Mesodermal cell (in vitro differentiated cells): ENCODE measurements at regions not wholly inside any gene's neighbourhood (a gene's known extent, or its start where the extent isn't known, plus 50 kb on each side); places are given as distances from the start of the nearest gene placed in this dataset.
"Not testable (repeated sequence)": the region's sequence is repeated elsewhere in the genome, so short reads cannot be mapped to it uniquely, and the experiment has no call there.

Experiments
- H3K27ac ChIP-seq: 2 replicates; pipeline ENCODE4 v1.7.0; 2013; ENCODE audit warnings: mild to moderate bottlenecking, low read depth, low read length, moderate library complexity; ENCODE audit not compliant: severe bottlenecking
- H3K36me3 ChIP-seq: 2 replicates; pipeline ENCODE4 v1.7.1; 2013; ENCODE audit warnings: mild to moderate bottlenecking, low read length, moderate library complexity; ENCODE audit not compliant: control insufficient read depth, insufficient read depth
- H3K4me1 ChIP-seq: one replicate; pipeline ENCODE4 v1.7.1; 2013; ENCODE audit warnings: mild to moderate bottlenecking, low read length; ENCODE audit not compliant: insufficient read depth, control insufficient read depth, poor library complexity, severe bottlenecking
- H3K4me3 ChIP-seq: 2 replicates; pipeline ENCODE4 v1.7.0; 2013; ENCODE audit warnings: low read length, control low read depth, mild to moderate bottlenecking; ENCODE audit not compliant: insufficient read depth, poor library complexity, severe bottlenecking; ENCODE audit errors: extremely low read depth
- H3K9me3 ChIP-seq: 2 replicates; pipeline ENCODE4 v1.7.1; 2013; ENCODE audit warnings: mild to moderate bottlenecking, low read length, moderate library complexity; ENCODE audit not compliant: control insufficient read depth
- WGBS, 2 experiments: methylation state at CpG; one replicate each; pipeline ENCODE4 v1.1.5; 2013; ENCODE audit warnings: missing lambda C conversion rate in 2 of 2; ENCODE audit not compliant: insufficient coverage in 2 of 2; 5-methylcytosine and 5-hydroxymethylcytosine counted together

DNA sequence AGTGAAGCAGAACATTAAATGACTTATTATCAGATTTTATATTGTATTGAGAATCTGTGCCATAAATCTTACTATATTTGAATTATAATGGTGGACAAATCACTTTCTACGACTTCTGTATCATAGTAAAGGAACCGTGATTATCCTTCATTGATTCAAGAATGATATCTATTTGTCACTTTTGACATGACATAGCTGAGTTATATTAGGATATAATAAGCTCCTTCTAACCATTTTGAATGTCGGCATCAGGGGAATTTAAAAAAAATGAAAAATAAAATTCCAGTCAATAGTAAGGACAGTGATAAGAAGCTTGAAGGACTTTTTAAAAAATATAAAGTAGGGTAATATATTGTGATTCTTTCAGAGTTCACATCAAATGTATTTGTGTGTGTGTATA lies 338.9 kb upstream of the ACO1 start:
- Histone ChIP-seq H3K27ac (no peak overlapping the region), H3K36me3 (no peaks in the 10 kb centered on the region)

DNA sequence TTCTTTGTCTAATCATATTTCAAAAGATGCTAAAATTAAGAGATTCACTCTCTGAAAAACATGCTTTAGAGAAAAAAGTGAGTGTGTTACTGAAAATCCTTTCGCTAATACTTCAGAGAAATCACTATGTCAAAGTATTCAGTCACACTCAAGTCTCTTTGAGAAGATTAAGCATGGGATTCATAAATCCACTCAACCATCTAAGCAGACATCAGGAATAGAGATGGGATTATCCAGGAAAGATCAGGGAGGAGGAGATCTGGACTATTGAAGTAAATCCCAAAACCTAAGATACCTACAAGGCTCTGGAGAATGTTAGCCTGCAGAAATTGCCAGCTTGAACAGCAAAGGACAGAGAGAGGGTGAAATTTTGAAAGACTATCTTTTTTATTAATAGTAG lies 317.2 kb upstream of the ACO1 start:
- H3K4me3 ChIP-seq = no peak overlapping the region
- H3K27ac ChIP-seq = no peak overlapping the region
- H3K9me3 ChIP-seq = no peaks in the 10 kb centered on the region
- no CpG with 5 or more reads among the region's 1 CpG for WGBS, 2 experiments
- H3K4me1 ChIP-seq = no peaks in the 10 kb centered on the region
- H3K36me3 ChIP-seq = no peaks in the 10 kb centered on the region

More for the DNA sequence above, 338.9 kb upstream of the ACO1 start:
- no CpG with 5 or more reads among the region's 3 CpGs for WGBS, 2 experiments
- H3K4me3 ChIP-seq = no peak overlapping the region
- no peaks in the 10 kb centered on the region for H3K4me1 ChIP-seq
- no peaks in the 10 kb centered on the region for H3K9me3 ChIP-seq

DNA sequence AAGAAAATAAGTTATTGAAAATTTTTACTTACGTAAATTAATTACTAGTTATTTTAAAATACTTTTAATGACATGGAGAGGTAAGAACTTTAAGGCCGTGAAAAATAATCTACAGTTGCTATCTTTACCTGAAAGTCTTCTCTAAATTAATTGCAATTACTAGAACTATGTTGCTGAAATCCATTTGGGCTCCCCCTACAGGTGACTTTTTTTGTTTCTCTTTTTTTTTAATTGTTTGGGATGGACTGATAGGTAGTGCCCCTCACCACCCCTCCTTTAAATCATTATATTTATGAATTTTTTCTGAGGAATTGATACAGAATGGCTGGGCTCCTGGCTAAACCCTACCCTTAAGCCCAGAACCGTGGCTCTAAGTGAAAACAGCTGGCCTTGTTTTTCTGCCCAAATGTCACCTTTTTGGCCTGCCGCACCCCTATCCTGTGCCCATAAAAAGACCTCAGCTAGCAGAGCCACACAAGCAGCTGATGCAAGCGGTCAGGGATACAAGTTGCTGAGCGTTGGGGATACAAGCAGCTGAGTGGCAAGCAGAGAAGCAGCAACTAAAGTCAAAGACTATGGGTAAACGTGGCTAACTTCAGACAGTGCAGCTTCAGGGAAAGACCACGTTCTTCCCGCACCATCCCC lies 315.2 kb upstream of the ACO1 start:
- no peak overlapping the region for H3K4me3 ChIP-seq
- H3K9me3 ChIP-seq = no peaks in the 10 kb centered on the region
- no peak overlapping the region for H3K27ac ChIP-seq
- no peaks in the 10 kb centered on the region for H3K4me1 ChIP-seq
- no peaks in the 10 kb centered on the region for H3K36me3 ChIP-seq
- WGBS, 2 experiments = 68 to 76% methylated on average over 6 of the region's 9 CpGs

DNA sequence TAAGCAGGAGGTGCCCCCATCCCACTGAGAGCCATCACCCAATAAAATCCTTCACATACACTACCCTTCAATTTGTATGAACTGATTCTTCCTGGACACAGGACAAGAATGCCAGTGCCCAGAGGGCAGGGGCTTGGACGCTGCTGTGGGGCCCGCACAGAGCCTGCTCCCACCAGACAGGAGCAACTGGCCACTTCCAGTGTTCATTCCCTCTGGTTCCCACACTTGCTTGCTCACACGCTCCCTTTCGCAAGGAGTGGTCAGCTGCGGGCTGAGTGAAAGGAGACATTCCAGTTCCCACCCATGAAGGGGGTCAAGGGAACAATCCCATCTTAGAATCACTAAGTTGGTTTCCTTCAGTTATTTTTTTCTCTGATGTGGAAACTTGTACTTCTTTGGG lies 314.5 kb upstream of the ACO1 start:
- H3K4me1 ChIP-seq = no peaks in the 10 kb centered on the region
- H3K36me3 ChIP-seq = no peaks in the 10 kb centered on the region
- no peaks in the 10 kb centered on the region for H3K9me3 ChIP-seq
- 93 to 100% methylated on average over 2 to 5 of the region's 5 CpGs for WGBS, 2 experiments
- H3K27ac ChIP-seq = no peak overlapping the region
- H3K4me3 ChIP-seq = no peak overlapping the region

DNA sequence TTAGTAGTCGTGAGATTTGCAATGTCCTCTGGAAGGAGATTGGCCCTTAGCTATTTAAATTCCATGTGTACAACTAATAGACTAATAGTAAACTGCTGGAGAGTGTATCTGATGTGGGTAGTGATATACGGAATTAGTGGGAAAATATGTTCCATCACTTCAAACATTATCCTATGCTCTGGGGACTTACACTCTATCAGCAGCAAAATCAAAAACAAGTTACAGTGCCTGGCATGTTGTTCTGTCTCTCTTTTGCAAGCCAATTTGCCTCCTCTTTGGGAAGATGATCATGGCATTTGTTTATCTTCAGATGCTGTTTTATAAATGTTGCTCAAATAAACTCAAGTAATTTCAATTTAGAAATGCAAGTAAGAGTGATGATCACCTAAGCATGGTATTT lies 311.9 kb upstream of the ACO1 start:
- H3K36me3 ChIP-seq = no peaks in the 10 kb centered on the region
- H3K9me3 ChIP-seq = no peaks in the 10 kb centered on the region
- no peak overlapping the region for H3K27ac ChIP-seq
- WGBS, 2 experiments = no CpG with 5 or more reads among the region's 2 CpGs
- H3K4me1 ChIP-seq = no peaks in the 10 kb centered on the region
- no peak overlapping the region for H3K4me3 ChIP-seq

DNA sequence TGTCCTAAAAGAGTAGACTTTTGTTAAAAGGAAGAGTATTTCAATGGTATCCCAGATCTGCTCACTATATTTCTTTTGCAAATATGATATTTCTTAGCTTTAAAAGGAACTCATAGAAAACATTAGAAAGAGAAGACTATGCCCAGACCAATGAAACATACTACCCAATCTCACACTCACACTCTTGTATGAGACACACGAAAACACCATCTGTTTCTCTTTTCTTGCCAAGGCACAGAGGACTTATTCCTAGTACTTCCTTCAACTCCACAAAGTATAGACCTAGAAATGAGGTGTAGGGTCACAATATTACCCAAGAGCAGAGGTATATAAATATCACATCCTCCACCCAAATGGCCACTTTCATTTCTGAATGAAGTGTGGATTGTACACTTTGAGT lies 292.4 kb upstream of the ACO1 start:
- WGBS, 2 experiments = no CpG with 5 or more reads among the region's 1 CpG
- H3K9me3 ChIP-seq = no peaks in the 10 kb centered on the region
- no peak overlapping the region for H3K4me3 ChIP-seq
- no peaks in the 10 kb centered on the region for H3K36me3 ChIP-seq
- no peak overlapping the region for H3K27ac ChIP-seq
- no peaks in the 10 kb centered on the region for H3K4me1 ChIP-seq

DNA sequence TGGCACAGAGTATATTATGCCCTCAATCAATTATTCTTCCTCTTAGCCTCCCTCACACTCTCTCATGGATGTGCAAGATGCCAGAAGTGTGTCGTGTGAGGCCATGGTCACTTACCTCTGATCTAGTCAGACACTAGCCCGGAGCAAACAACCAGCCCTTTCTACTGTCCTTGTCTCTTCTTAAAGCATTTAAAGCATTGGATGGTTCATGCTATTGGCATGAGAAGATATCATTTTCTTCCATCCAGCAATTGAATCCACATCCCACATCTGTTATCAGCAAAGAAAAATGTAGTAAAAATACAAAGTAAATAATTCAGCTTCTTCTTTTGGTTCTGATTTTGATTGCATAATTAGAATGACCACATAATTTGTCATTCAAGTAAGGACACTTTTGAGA lies 267.2 kb upstream of the ACO1 start:
- H3K9me3 ChIP-seq = no peaks in the 10 kb centered on the region
- no peak overlapping the region for H3K4me3 ChIP-seq
- no peaks in the 10 kb centered on the region for H3K36me3 ChIP-seq
- no peaks in the 10 kb centered on the region for H3K4me1 ChIP-seq
- H3K27ac ChIP-seq = no peak overlapping the region
- WGBS, 2 experiments = 63 to 87% methylated on average over 1 to 2 of the region's 2 CpGs

DNA sequence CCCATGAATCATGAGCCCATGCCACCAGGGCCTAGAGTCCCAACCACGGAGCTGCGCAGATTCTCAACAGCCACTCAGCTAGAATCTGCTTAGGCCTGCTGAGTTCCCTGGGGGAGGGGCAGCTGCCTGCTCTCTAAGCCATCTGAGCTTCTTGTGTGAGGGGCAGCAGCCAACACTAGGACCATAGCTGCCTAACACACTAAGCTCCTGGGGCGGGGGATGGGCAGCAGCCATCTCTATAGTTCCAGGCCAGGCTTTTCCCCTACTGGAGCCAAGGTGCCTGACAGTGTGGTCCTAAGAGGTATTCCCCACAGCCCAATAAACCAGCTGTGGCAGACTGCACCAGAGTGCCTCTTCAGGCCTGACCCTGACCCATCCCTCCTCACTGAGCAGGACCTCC lies 255.9 kb upstream of the ACO1 start:
- WGBS, 2 experiments = 87 to 95% methylated on average over 2 to 3 of the region's 3 CpGs
- Histone ChIP-seq H3K27ac (no peak overlapping the region), H3K9me3 (no peaks in the 10 kb centered on the region), H3K4me1 (no peaks in the 10 kb centered on the region), H3K4me3 (no peak overlapping the region), H3K36me3 (no peaks in the 10 kb centered on the region)

DNA sequence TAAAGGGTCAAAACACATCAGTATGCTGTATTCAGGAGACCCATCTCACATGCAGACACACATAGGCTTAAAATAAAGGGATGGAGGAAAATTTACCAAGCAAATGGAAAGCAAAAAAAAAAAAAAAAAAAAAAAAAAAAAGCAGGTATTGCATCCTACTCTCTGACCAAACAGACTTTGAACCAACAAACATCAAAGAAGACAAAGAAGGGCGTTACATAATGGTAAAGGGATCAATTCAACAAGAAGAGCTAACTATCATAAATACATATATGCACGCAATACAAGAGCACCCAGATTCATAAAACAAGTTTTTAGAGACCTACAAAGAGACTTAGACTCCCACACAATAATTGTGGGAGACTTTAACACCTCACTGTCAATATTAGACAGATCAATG lies 253.7 kb upstream of the ACO1 start:
- WGBS, 2 experiments = no CpG with 5 or more reads among the region's 2 CpGs

DNA sequence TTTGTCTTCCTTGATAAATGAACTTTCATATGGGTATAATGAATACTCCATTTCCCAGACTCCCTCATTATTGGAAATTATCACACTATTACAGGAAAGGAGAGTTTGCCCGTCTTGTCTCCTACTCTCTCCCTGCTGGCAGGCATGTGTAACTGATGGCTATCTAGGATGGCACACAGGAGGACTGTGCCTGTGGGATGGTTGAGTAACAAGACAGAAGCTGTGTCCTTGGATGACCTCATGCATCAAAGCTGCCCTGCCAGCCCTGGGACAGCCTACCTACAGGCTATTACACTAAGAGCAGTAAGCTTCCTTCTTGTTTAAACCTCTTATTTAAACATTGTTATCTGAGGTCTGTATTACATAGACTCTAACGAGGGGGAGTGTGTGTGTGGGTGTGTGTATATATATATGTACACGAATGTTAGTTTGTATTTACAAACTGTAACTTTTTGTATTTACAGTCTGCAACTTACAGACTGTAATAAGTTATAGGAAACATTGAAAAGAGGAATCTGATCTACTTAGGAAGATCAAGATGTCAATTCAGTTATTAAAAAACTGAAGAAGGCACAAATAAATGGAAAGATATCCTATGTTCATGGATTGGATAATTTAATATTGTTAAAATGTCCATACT lies 247.6 kb upstream of the ACO1 start:
- H3K36me3 ChIP-seq = no peaks in the 10 kb centered on the region
- H3K9me3 ChIP-seq = no peaks in the 10 kb centered on the region
- WGBS, 2 experiments = no CpG with 5 or more reads among the region's 3 CpGs
- H3K4me1 ChIP-seq = no peaks in the 10 kb centered on the region
- no peak overlapping the region for H3K4me3 ChIP-seq
- no peak overlapping the region for H3K27ac ChIP-seq

More for the DNA sequence above, 253.7 kb upstream of the ACO1 start:
- H3K4me3 ChIP-seq, H3K4me1 ChIP-seq, H3K27ac ChIP-seq, H3K36me3 ChIP-seq, H3K9me3 ChIP-seq: not testable (repeated sequence)

DNA sequence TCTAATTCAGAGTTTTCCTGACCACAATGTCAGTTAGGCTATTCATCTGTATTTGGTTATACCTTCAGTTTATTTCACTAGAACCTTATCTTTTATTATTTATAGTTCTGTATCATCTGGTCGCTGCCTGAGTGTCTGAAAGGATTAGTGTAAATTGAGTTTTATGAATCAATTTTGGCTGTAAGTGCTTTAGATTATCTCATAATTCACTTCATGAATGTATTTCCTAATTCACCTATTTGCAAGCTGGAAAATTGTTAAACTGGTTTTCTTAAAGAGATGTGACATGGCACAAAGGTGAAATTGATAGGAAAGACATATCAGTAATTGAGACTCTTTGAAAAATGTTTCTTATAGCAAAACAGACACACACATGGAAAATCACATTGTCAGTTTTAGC lies 242.4 kb upstream of the ACO1 start:
- Histone ChIP-seq H3K4me3 (no peak overlapping the region), H3K4me1 (no peaks in the 10 kb centered on the region), H3K27ac (no peak overlapping the region), H3K36me3 (no peaks in the 10 kb centered on the region), H3K9me3 (no peaks in the 10 kb centered on the region)
- WGBS, 2 experiments = no CpG with 5 or more reads among the region's 1 CpG
